SK-N-DZ (cell line): ENCODE measurements at regions not wholly inside any gene's neighbourhood (a gene's known extent, or its start where the extent isn't known, plus 50 kb on each side); places are given as distances from the start of the nearest gene placed in this dataset.

ENCODE experiments used
- DNase-seq: peaks from one replicate; pipeline ENCODE4 v3.0.0-alpha.2; 2015; ENCODE audit warnings: low spot score

- no peak for DNase-seq
Measured at GRCh38 chr2:219951099-219951498, 323.7 kb downstream of the SLC4A3 start.

GRCh38 chr2:219954331-219954730 lies 326.9 kb downstream of the SLC4A3 start:
- DNase-seq, result no peak

- no peak for DNase-seq
Measured at GRCh38 chr2:219957820-219958219, 330.4 kb downstream of the SLC4A3 start.

- no peak for DNase-seq
Measured at GRCh38 chr2:219958941-219959340, 331.5 kb downstream of the SLC4A3 start.

GRCh38 chr2:219959471-219959870 lies 332.0 kb downstream of the SLC4A3 start:
- no peak for DNase-seq

- DNase-seq, result no peak
Measured at GRCh38 chr2:219961947-219962498, 334.6 kb downstream of the SLC4A3 start.

GRCh38 chr2:219962801-219963200 lies 335.4 kb downstream of the SLC4A3 start:
- DNase-seq, result no peak

GRCh38 chr2:219965287-219966194 lies 338.1 kb downstream of the SLC4A3 start:
- DNase-seq, result no peak

- DNase-seq, result no peak
Measured at GRCh38 chr2:219967247-219968245, 340.1 kb downstream of the SLC4A3 start.

GRCh38 chr2:219968685-219969345 lies 341.4 kb downstream of the SLC4A3 start:
- no peak for DNase-seq

- no peak for DNase-seq
Measured at GRCh38 chr2:219969508-219969907, 342.1 kb downstream of the SLC4A3 start.

- DNase-seq, result no peak
Measured at GRCh38 chr2:219973136-219973535, 345.7 kb downstream of the SLC4A3 start.

GRCh38 chr2:219976871-219977270 lies 349.4 kb downstream of the SLC4A3 start:
- DNase-seq, result no peak

GRCh38 chr2:219980638-219981037 lies 353.2 kb downstream of the SLC4A3 start:
- DNase-seq, result no peak

GRCh38 chr2:219983836-219984235 lies 356.4 kb downstream of the SLC4A3 start:
- DNase-seq, result no peak

- no peak for DNase-seq
Measured at GRCh38 chr2:219985017-219985416, 357.6 kb downstream of the SLC4A3 start.

GRCh38 chr2:219987830-219988229 lies 360.4 kb downstream of the SLC4A3 start:
- DNase-seq, result no peak

GRCh38 chr2:219989744-219990143 lies 362.3 kb downstream of the SLC4A3 start:
- no peak for DNase-seq

- DNase-seq, result no peak
Measured at GRCh38 chr2:219991116-219991515, 363.7 kb downstream of the SLC4A3 start.

GRCh38 chr2:219995399-219995798 lies 368.0 kb downstream of the SLC4A3 start:
- DNase-seq, result no peak
